Mesothelial cell of epicardium (in vitro differentiated cells): ENCODE measurements at regions not wholly inside any gene's neighbourhood (a gene's known extent, or its start where the extent isn't known, plus 50 kb on each side); places are given as distances from the start of the nearest gene placed in this dataset.
"Not testable (repeated sequence)": the region's sequence is repeated elsewhere in the genome, so short reads cannot be mapped to it uniquely, and the experiment has no call there.

Experiments
- DNase-seq, 2 experiments: peaks; one replicate each; pipeline ENCODE4 v3.0.0; 2021; ENCODE audit warnings: low spot score in 2 of 2; ENCODE audit not compliant: unreplicated experiment in 2 of 2
- H3K27ac Mint-ChIP-seq: 2 replicates; pipeline ENCODE4 v1.8.0; 2021; ENCODE audit warnings: mixed read lengths
- H3K27me3 Mint-ChIP-seq: 2 replicates; pipeline ENCODE4 v1.8.0; 2021; ENCODE audit warnings: low read depth, mixed read lengths
- H3K36me3 Mint-ChIP-seq: 2 replicates; pipeline ENCODE4 v1.8.0; 2021; ENCODE audit warnings: mixed read lengths
- H3K4me1 Mint-ChIP-seq: 2 replicates; pipeline ENCODE4 v1.8.0; 2021; ENCODE audit warnings: mixed read lengths
- H3K4me3 Mint-ChIP-seq: 2 replicates; pipeline ENCODE4 v1.8.0; 2021; ENCODE audit warnings: mild to moderate bottlenecking, moderate library complexity, mixed read lengths
- H3K9me3 Mint-ChIP-seq: 2 replicates; pipeline ENCODE4 v1.8.0; 2021; ENCODE audit warnings: mixed read lengths
- TF ChIP-seq, protein P1 (sequence below): fragments of 200-600 bp; sonication (generic); IDR thresholded peaks from one replicate; pipeline ENCODE4 v1.5.0; 2021; ENCODE audit warnings: antibody characterized with exemption; ENCODE audit not compliant: unreplicated experiment

- TF ChIP-seq, protein P1, sequence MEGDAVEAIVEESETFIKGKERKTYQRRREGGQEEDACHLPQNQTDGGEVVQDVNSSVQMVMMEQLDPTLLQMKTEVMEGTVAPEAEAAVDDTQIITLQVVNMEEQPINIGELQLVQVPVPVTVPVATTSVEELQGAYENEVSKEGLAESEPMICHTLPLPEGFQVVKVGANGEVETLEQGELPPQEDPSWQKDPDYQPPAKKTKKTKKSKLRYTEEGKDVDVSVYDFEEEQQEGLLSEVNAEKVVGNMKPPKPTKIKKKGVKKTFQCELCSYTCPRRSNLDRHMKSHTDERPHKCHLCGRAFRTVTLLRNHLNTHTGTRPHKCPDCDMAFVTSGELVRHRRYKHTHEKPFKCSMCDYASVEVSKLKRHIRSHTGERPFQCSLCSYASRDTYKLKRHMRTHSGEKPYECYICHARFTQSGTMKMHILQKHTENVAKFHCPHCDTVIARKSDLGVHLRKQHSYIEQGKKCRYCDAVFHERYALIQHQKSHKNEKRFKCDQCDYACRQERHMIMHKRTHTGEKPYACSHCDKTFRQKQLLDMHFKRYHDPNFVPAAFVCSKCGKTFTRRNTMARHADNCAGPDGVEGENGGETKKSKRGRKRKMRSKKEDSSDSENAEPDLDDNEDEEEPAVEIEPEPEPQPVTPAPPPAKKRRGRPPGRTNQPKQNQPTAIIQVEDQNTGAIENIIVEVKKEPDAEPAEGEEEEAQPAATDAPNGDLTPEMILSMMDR = no peak
- Mint-ChIP-seq H3K4me3 (no peak overlapping the region), H3K27ac (no peak overlapping the region), H3K9me3 (no peaks in the 10 kb centered on the region), H3K4me1 (peaks cover 60% of the 10 kb centered on the region), H3K36me3 (no peaks in the 10 kb centered on the region), H3K27me3 (no peaks in the 10 kb centered on the region)
- DNase-seq = no peak
These were observed 259.3 kb downstream of the SOX9 start for GRCh38 chr17:72380120-72380519.

- H3K27ac Mint-ChIP-seq = peak overlapping the region; percentile 68
- no peak for DNase-seq
- H3K9me3 Mint-ChIP-seq = no peaks in the 10 kb centered on the region
- H3K27me3 Mint-ChIP-seq = no peaks in the 10 kb centered on the region
- TF ChIP-seq, protein P1 = no peak
- no peaks in the 10 kb centered on the region for H3K36me3 Mint-ChIP-seq
- H3K4me3 Mint-ChIP-seq = no peak overlapping the region
- H3K4me1 Mint-ChIP-seq = peaks cover 59% of the 10 kb centered on the region
These were observed 259.9 kb downstream of the SOX9 start for GRCh38 chr17:72380737-72381136.

DNA sequence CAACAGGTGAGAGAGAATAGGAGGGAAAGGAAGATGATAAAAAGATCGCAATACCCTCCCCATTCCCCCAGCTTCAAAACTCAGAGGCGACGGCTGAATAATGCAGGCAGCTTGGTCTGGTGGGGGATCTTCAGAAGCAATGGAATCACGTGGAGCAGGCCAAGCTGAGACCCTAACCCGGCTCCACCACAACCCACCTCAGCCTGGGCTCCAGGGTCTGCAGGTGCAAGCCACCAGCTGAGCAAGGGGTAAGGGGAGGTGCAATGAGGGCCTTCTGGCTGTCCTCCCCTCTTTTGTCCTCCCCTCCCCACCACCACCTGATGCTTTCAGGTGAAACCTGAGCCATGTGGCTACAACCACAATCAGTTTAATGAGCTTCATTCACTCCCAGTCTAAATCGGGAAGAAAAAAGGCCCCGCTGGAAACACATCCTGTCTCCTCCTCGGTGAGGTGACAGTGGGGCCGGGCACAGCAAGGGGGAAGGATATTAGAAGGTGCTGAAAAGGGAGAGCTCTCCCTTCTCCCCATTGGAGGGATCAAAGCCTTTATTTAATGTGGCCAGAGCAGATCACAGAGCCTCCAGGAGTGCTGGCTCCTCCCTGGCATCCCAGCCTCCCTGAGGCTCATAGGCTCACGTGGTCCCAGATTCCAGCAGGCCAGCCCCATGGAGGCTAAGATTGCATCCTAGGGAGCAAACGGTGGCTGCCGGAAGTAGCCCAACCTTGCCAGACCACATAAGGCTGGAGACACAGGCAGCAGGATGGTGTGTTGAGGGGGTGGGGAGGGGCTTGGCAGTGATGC is 261.0 kb downstream of the SOX9 start:
- no peaks in the 10 kb centered on the region for H3K9me3 Mint-ChIP-seq
- H3K4me3 Mint-ChIP-seq = no peak overlapping the region
- DNase-seq = no peak
- no peaks in the 10 kb centered on the region for H3K36me3 Mint-ChIP-seq
- TF ChIP-seq, protein P1 = no peak
- no peaks in the 10 kb centered on the region for H3K27me3 Mint-ChIP-seq
- peaks cover 60% of the 10 kb centered on the region for H3K4me1 Mint-ChIP-seq
- H3K27ac Mint-ChIP-seq = peak overlapping the region; percentile 44

- Mint-ChIP-seq H3K9me3 (no peaks in the 10 kb centered on the region), H3K27ac (peak overlapping the region; percentile 18), H3K4me3 (no peak overlapping the region), H3K4me1 (peaks cover 67% of the 10 kb centered on the region), H3K36me3 (no peaks in the 10 kb centered on the region), H3K27me3 (no peaks in the 10 kb centered on the region)
- DNase-seq = no peak
- TF ChIP-seq, protein P1 = no peak
These were observed 262.3 kb downstream of the SOX9 start for GRCh38 chr17:72382971-72383722.

GRCh38 chr17:72385475-72385874 is 264.7 kb downstream of the SOX9 start:
- Mint-ChIP-seq H3K4me1 (peaks cover 46% of the 10 kb centered on the region), H3K4me3 (no peak overlapping the region), H3K36me3 (no peaks in the 10 kb centered on the region), H3K9me3 (no peaks in the 10 kb centered on the region), H3K27me3 (no peaks in the 10 kb centered on the region), H3K27ac (no peak overlapping the region)
- no peak for DNase-seq
- TF ChIP-seq, protein P1 = no peak

DNA sequence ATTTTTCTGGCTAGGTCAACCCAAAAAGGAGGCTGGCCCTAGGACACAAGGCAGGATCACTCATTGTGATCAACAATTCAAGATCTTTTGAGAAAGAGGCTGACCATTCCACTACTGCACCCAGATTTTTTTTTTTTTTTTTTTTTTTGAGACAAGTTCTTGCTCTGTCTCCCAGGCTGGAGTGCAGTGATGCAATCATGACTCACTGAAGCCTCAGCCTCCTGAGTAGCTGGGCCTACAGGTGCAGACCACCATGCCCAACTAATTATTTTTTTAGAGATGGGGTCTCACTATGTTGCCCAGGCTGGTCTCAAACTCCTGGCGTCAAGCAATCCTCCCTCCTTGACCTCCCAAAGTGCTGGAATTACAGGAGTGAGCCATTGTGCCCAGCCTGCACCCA is 265.4 kb downstream of the SOX9 start:
- peaks cover 48% of the 10 kb centered on the region for H3K4me1 Mint-ChIP-seq
- not testable (repeated sequence) for H3K36me3 Mint-ChIP-seq, DNase-seq

More for the DNA sequence above, 265.4 kb downstream of the SOX9 start:
- H3K27me3 Mint-ChIP-seq, H3K4me3 Mint-ChIP-seq, H3K27ac Mint-ChIP-seq, H3K9me3 Mint-ChIP-seq: not testable (repeated sequence)
